HK-2 (cell line): ENCODE measurements at regions not wholly inside any gene's neighbourhood (a gene's known extent, or its start where the extent isn't known, plus 50 kb on each side); places are given as distances from the start of the nearest gene placed in this dataset.

Source experiments
- DNase-seq: peaks from one replicate; pipeline ENCODE4 v3.0.0-alpha.2; 2018; ENCODE audit not compliant: unreplicated experiment

GRCh38 chr2:23286031-23286757 is 98.8 kb upstream of the KLHL29 start:
- DNase-seq, result no peak

DNA sequence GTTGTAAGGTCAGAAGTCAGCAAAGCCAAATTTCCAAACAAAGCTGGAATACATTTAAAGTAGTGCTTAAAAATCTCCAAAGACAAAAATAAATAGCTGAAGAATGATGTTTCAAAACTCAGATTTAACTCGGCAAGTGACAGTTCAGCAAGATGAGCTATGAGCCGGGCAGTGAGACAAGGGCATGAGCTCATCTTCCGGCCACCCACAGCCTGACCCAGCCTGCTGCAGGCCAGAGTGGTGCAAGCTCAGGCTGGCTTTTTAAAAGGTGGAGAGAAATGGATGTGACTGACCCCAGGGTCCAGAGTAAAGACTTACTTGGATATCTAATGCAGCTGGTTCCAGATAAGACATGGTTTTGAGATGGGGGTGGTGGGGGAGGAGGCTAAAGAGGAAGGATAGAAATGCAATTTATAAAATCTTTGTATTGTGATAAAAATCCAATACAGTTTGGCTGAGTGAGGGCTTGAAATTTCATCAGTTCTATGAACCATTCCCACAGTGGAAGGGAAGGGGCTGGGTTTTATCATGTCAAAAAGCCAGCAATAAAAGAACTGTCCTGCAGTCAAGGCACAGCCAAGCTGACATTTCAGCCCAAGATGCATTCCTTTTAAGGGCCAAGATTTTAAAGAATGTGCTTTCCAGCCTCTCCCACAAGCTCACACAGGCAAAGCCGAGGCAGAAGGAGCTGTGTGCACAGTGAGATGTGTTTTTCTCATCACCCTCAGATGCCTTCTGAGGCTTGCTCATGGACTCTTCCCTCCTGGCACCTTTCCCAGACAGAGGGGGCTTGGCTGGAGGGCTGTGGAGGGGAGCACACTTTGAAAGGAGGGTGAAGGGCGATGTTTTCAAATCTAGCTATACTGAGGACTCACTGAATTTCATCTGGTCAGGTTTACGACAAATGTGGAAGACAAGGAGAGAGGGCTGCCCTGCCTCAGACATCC is 97.9 kb upstream of the KLHL29 start:
- DNase-seq, result no peak

GRCh38 chr2:23289671-23290070 is 95.3 kb upstream of the KLHL29 start:
- DNase-seq, result no peak

DNA sequence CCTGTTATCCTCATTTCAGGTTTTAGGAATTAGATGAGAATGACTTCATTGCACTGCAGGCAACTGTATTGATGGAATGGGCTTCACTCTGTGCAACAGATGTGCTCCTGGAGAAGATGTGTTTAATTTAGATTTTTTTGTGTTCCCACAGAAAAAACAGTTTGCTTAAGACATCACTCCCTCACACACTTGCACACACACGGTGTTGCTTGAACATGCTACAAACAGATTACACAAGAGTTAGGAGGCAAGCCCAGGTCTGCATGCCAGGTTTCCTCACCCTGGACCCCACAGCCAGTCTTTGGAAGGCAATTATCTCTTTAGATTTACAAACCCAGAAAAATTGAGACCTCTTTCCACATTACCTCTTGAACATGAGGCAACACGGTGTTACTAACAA is 93.7 kb upstream of the KLHL29 start:
- DNase-seq, result no peak

- DNase-seq, result no peak
Measured at GRCh38 chr2:23292024-23292423, 93.0 kb upstream of the KLHL29 start.

- no peak for DNase-seq
Measured at GRCh38 chr2:23293063-23293462, 91.9 kb upstream of the KLHL29 start.

- no peak for DNase-seq
Measured at GRCh38 chr2:23293731-23294130, 91.2 kb upstream of the KLHL29 start.

DNA sequence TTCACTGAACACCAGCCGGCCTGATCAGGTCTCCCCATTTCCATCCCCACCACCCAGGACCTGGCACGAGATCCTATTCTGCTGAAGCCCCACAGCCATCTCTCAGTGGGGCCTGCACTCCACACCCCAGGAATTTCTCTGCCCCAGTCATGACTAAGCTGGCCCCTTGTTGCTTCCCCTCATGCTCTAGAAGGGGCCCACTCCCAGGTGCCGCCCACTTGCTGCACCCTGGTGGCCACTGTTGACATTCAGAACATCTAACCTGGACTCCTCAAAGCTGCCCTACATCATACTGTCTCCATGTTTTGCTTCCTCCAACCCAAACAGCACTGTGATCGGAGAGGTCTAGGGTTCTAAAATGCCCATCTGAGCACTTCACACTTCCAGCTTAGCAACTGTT is 90.7 kb upstream of the KLHL29 start:
- DNase-seq, result no peak

GRCh38 chr2:23296691-23297090 is 88.3 kb upstream of the KLHL29 start:
- no peak for DNase-seq

GRCh38 chr2:23297112-23297511 is 87.9 kb upstream of the KLHL29 start:
- no peak for DNase-seq

DNA sequence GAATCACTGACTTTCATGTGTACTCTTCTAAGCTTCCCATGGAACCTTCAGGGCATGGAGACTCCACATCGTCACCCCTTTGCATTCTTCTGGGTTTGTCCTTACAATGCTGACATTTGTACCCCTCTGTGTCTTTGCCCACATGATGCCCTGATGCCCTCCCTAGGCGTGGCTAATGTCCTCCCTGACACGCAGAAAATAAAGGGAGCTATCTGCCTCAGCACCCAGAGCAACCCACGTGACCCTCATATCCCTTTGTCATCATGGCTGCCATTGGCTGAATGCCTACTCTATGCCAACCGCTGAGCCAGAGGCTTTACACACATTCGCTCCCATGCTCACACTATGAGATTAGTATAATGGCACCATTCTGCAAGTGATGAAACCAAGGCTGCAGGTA is 86.4 kb upstream of the KLHL29 start:
- no peak for DNase-seq

- DNase-seq, result no peak
Measured at GRCh38 chr2:23299476-23300195, 85.3 kb upstream of the KLHL29 start.

- no peak for DNase-seq
Measured at GRCh38 chr2:23301136-23301535, 83.8 kb upstream of the KLHL29 start.

- no peak for DNase-seq
Measured at GRCh38 chr2:23302591-23302990, 82.4 kb upstream of the KLHL29 start.

DNA sequence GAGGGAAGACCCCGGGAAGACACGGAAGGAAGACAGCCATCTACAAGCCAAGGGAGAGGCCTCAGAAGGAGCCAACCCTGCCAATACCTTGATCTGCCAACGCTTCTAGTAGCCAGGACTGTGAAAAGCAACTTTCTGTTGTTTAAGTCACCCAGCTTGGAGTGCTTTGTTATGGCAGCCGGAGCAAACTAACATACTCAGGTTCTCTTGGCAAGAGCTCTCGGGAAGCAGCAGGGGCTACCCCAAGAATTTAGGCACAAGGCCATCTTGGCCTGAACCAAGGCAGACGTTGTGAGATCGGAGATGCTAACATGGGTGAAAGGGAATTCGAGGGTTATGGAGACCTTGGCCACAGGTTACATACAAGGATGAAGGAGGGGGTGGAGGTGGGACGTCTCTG is 78.6 kb upstream of the KLHL29 start:
- no peak for DNase-seq

- no peak for DNase-seq
Measured at GRCh38 chr2:23311186-23311585, 73.8 kb upstream of the KLHL29 start.

GRCh38 chr2:23312996-23313606 is 71.9 kb upstream of the KLHL29 start:
- peak; percentile 29 for DNase-seq

- DNase-seq, result no peak
Measured at GRCh38 chr2:23314687-23315086, 70.3 kb upstream of the KLHL29 start.

- no peak for DNase-seq
Measured at GRCh38 chr2:23320058-23320457, 64.9 kb upstream of the KLHL29 start.

GRCh38 chr2:23321751-23322150 is 63.2 kb upstream of the KLHL29 start:
- no peak for DNase-seq

- DNase-seq, result no peak
Measured at GRCh38 chr2:23322567-23323197, 62.3 kb upstream of the KLHL29 start.
